Spleen (tissue), 7 donors: ENCODE measurements at regions not wholly inside any gene's neighbourhood (a gene's known extent, or its start where the extent isn't known, plus 50 kb on each side); places are given as distances from the start of the nearest gene placed in this dataset.

Experiments
- CTCF ChIP-seq, 11 experiments: fragments of 200-600 bp in 7 of 11; fragments of 450-650 bp in 4 of 11; sonication (generic) in 4 of 11; IDR thresholded peaks in 8 of 11; conservative IDR thresholded peaks in 3 of 11; 1 replicate in 7 of 11; 2 replicates in 4 of 11; pipeline versions ENCODE4 v1.4.0 to v1.8.0; 2016 to 2021; ENCODE audit warnings: antibody characterized with exemption in 11 of 11, inconsistent platforms in 4 of 11, mild to moderate bottlenecking in 1 of 11
- POLR2A ChIP-seq, 3 donors: fragments of 450-650 bp; IDR thresholded peaks; one replicate each; pipeline ENCODE4 v1.5.1; 2017; ENCODE audit warnings: antibody characterized with exemption in 3 of 3, mild to moderate bottlenecking in 1 of 3
- POLR2AphosphoS5 ChIP-seq, 3 donors: sonication (generic); formaldehyde crosslinking; IDR thresholded peaks; one replicate each; pipeline ENCODE4 v1.5.1; 2017; ENCODE audit warnings: antibody characterized with exemption in 3 of 3
- donor health status: DM: no; HTN: no; CAD: no; lungs with moderate emphysema.
- donor health status: DM: no; HTN: no; CAD: no.
- donor health status: DM: no; HTN: no; CAD: no.

- no peak for TF ChIP-seq POLR2AphosphoS5 (IDR thresholded peaks at IDR 0.05)
- TF ChIP-seq CTCF (IDR thresholded peaks at IDR 0.05 in 8 of 11, conservative IDR thresholded peaks at IDR 0.05 in 3 of 11), result no peak
- no peak for TF ChIP-seq POLR2A (IDR thresholded peaks at IDR 0.05)
Observed at GRCh38 chr21:27146268-27146667, 179.4 kb upstream of the ADAMTS5 start.
